NB4 (cell line): ENCODE measurements at regions not wholly inside any gene's neighbourhood (a gene's known extent, or its start where the extent isn't known, plus 50 kb on each side); places are given as distances from the start of the nearest gene placed in this dataset.

ENCODE experiments used
- POLR2A ChIP-seq: IDR thresholded peaks from 2 replicates; pipeline ENCODE4 v1.6.1; 2011; ENCODE audit warnings: mild to moderate bottlenecking; ENCODE audit not compliant: insufficient read length; ENCODE audit errors: extremely low read depth
- TF ChIP-seq, protein P1 (sequence below): IDR thresholded peaks from 2 replicates; pipeline ENCODE4 v1.6.1; 2011; ENCODE audit warnings: low read depth, low read length

DNA sequence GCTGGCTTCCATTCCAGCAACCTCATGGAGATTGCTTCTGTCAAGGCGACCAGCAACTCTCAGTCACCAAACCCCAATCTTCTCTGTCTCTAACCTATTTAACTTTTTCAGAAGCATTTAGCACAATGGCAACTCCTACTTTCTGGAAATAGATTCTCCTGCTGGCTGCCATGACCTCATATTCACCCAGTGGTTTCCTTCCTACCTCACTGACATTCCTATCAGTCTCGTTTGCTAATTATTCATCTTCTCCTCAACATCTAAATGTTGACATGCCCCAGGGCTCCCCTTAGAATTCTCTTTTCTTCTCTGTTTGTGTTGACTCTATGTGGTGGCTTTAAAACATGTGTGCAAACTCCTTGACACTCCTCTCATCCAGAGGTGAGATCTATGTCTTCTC is 106.7 kb downstream of the OLFM4 start:
- TF ChIP-seq, protein P1, sequence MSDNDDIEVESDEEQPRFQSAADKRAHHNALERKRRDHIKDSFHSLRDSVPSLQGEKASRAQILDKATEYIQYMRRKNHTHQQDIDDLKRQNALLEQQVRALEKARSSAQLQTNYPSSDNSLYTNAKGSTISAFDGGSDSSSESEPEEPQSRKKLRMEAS = no peak
- TF ChIP-seq POLR2A = no peak
